HUDEP-2 (cell line): ENCODE measurements at regions not wholly inside any gene's neighbourhood (a gene's known extent, or its start where the extent isn't known, plus 50 kb on each side); places are given as distances from the start of the nearest gene placed in this dataset.

Source experiments
- DNase-seq, 76 experiments: peaks; one replicate each; lab custom pipeline; 2025; ENCODE audit not compliant: unreplicated experiment in 76 of 76; lab: John Stamatoyannopoulos, UW

GRCh38 chr6:114404339-114404955 is 61.6 kb upstream of the HS3ST5 start:
- DNase-seq: no peak

- no peak for DNase-seq
Measured at GRCh38 chr6:114403858-114404257, 61.0 kb upstream of the HS3ST5 start.

GRCh38 chr6:114398481-114398880 is 55.7 kb upstream of the HS3ST5 start:
- no peak for DNase-seq
